PFSK-1 (cell line): ENCODE measurements at regions not wholly inside any gene's neighbourhood (a gene's known extent, or its start where the extent isn't known, plus 50 kb on each side); places are given as distances from the start of the nearest gene placed in this dataset.

Experiments
- FOXP2 ChIP-seq: optimal IDR thresholded peaks from 2 replicates; pipeline ENCODE3; 2011; ENCODE audit warnings: borderline replicate concordance, control low read depth, inconsistent platforms; ENCODE audit not compliant: insufficient read depth; ENCODE audit errors: extremely low read length, extremely low read depth
- POLR2AphosphoS5 ChIP-seq: IDR thresholded peaks from 2 replicates; pipeline ENCODE4 v1.6.1; 2012; ENCODE audit warnings: low read depth, mild to moderate bottlenecking, control low read depth, low read length, moderate library complexity
- REST ChIP-seq, 2 experiments: IDR thresholded peaks; 2 replicates each; pipeline versions ENCODE4 v1.6.1 to v1.8.0; 2011 to 2012; ENCODE audit warnings: low read depth in 2 of 2, low read length in 2 of 2, control low read depth in 1 of 2, inconsistent platforms in 1 of 2, mild to moderate bottlenecking in 1 of 2, moderate library complexity in 1 of 2; ENCODE audit not compliant: insufficient read depth in 1 of 2
- SIN3A ChIP-seq: IDR thresholded peaks from 2 replicates; pipeline ENCODE4 v1.6.1; 2012; ENCODE audit warnings: mild to moderate bottlenecking, low read length, moderate library complexity, borderline replicate concordance; ENCODE audit not compliant: insufficient read depth
- TAF1 ChIP-seq: IDR thresholded peaks from 2 replicates; pipeline ENCODE4 v1.6.1; 2012; ENCODE audit warnings: low read length, control low read depth, borderline replicate concordance; ENCODE audit not compliant: insufficient read depth

- TF ChIP-seq FOXP2, result no peak
- no peak for TF ChIP-seq TAF1
- no peak for TF ChIP-seq REST (IDR thresholded peaks at IDR 0.05; ENCODE audit: insufficient read depth in 1 of 2, low read depth in 2 of 2, low read length in 2 of 2)
- no peak for TF ChIP-seq SIN3A
- no peak for TF ChIP-seq POLR2AphosphoS5
Measured at GRCh38 chr2:47272905-47273758, 96.0 kb upstream of the EPCAM start.

- peak; percentile 54 for TF ChIP-seq POLR2AphosphoS5
- no peak for TF ChIP-seq REST (IDR thresholded peaks at IDR 0.05; ENCODE audit: insufficient read depth in 1 of 2, low read depth in 2 of 2, low read length in 2 of 2)
- no peak for TF ChIP-seq TAF1
- no peak for TF ChIP-seq FOXP2
- 0 out of 2 replicates have a peak, but pooled peaks have one; percentile 54 for TF ChIP-seq SIN3A
Measured at GRCh38 chr2:47272031-47272864, 95.9 kb upstream of the CALM2 start.

GRCh38 chr2:47271054-47272000 lies 95.0 kb upstream of the CALM2 start:
- TF ChIP-seq SIN3A, result no peak
- no peak for TF ChIP-seq REST (IDR thresholded peaks at IDR 0.05; ENCODE audit: insufficient read depth in 1 of 2, low read depth in 2 of 2, low read length in 2 of 2)
- TF ChIP-seq FOXP2, result no peak
- TF ChIP-seq POLR2AphosphoS5, result no peak
- no peak for TF ChIP-seq TAF1

GRCh38 chr2:47270421-47270820 lies 94.1 kb upstream of the CALM2 start:
- TF ChIP-seq TAF1 (no peak), SIN3A (no peak), POLR2AphosphoS5 (no peak), FOXP2 (no peak), REST (IDR thresholded peaks at IDR 0.05; ENCODE audit: insufficient read depth in 1 of 2, low read depth in 2 of 2, low read length in 2 of 2) (no peak; a peak in 1 of 4 replicates)
